Activated CD4-positive, CD25-positive, alpha-beta regulatory T cell (primary cell): ENCODE measurements at regions not wholly inside any gene's neighbourhood (a gene's known extent, or its start where the extent isn't known, plus 50 kb on each side); places are given as distances from the start of the nearest gene placed in this dataset.
A peak's percentile ranks its signal among the peaks of the same experiment; 100 is the strongest.
"Not testable (repeated sequence)": the region's sequence is repeated elsewhere in the genome, so short reads cannot be mapped to it uniquely, and the experiment has no call there.

Source experiments
- DNase-seq, 4 experiments: peaks; one replicate each; lab custom pipeline; 2025; lab: John Stamatoyannopoulos, UW

DNA sequence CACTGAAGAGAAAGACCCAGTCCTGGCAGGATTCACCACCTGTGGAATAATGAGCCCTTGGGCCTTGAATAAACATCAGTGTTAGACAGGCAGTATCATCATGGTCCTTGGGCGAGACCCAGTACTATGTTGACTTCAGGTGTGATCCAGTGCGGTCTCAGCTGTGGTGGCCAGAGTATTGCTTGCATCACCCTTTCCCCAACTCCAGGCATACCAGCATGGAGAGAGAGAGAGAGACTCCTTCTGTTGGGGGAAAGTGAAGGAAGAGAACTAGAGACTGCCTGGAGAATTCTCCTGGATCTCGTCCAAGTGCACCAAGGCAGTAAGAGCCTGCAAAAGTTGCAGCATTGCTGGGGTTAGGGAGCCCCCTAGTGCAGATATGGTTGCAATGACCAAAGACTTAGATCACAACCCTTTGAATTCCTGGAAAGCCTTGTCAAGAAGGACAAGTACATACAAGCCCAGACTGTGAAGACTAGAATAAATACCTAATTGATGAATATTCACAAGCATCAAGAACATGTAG lies 61.1 kb upstream of the VAMP7 start:
- DNase-seq = peak in 1 of 4 experiments; percentile 7

GRCh38 chrX:155819525-155819924 lies 61.6 kb upstream of the VAMP7 start:
- DNase-seq = no peak

DNA sequence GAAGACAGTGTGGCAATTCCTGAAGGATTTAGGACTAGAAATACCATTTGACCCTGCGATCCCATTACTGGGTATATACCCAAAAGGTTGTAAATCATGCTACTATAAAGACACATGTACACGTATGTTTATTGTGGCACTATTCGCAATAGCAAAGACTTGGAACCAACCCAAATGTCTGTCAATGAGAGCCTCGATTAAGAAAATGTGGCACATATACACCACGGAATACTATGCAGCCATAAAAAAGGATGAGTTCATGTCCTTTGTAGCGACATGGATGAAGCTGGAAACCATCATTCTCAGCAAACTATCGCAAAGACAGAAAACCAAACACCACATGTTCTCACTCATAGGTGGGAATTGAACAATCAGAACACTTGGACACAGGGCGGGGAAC lies 66.8 kb upstream of the VAMP7 start:
- not testable (repeated sequence) for DNase-seq

- DNase-seq = no peak
Observed at GRCh38 chrX:155779831-155780230, 101.3 kb upstream of the VAMP7 start.

- no peak for DNase-seq
Observed at GRCh38 chrX:155778844-155779553, 102.1 kb upstream of the VAMP7 start.

GRCh38 chrX:155774387-155774786 lies 106.8 kb upstream of the VAMP7 start:
- DNase-seq = no peak

GRCh38 chrX:155767876-155768769 lies 113.0 kb upstream of the VAMP7 start:
- DNase-seq = no peak

DNA sequence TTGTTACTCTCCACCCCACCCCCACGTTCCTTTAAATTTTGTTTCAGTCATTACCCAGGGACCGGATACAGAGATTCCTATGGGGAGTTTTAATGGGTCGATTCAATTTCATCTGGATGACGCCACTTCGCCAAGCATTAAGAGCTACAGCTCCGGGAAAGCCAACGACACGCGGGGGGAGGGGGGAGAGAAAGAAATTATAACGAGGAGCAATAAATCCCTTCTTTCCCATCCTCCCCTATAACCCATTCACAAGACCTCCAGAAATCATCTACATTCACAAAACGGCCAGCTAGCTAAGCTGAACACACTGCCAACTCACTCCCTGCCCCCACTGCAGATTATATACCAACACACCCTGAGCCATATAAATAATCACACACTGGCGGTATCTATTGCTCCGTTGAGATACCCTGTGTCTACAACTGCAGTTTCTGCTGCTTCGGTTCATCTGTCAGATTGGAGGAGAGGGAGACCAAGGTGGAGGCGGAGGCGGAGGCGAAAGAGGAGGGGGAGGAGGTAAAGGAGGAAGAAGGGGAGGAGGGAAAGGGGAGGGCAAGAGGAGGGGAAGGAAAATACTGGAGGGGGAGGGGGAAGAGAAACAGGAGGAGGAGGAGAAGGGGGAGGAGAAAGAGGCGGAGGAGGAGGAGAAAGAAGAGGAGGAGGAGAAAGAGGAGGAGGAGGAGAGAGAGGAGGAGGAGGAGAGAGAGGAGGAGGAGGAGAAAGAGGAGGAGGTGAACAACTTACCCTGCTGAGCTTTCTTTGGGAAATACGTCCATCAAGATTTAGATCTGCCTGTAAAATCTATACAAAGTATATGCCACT lies 113.9 kb upstream of the VAMP7 start:
- no peak for DNase-seq

DNA sequence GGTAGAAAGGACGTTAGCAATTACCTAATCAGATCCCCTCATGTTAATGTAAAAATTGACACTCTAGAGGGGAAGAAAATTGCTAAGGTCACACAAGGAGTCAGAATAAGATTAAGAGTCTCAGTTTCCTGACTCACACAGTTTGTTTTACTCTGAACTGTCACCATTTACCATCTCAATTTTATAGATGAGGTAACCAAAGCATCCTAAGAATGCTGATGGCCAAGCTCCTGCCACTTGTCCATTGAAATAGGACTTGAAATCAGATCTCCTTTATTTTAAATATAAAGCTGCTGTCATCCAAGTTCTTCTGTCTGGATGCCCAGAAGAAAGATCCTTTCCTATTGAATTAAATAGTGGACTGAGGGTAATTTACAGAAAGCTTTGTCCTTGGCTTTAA lies 114.8 kb upstream of the VAMP7 start:
- no peak for DNase-seq

GRCh38 chrX:155761185-155761584 lies 120.0 kb upstream of the VAMP7 start:
- DNase-seq = no peak

- no peak for DNase-seq
Observed at GRCh38 chrX:155757046-155757759, 123.9 kb upstream of the VAMP7 start.

DNA sequence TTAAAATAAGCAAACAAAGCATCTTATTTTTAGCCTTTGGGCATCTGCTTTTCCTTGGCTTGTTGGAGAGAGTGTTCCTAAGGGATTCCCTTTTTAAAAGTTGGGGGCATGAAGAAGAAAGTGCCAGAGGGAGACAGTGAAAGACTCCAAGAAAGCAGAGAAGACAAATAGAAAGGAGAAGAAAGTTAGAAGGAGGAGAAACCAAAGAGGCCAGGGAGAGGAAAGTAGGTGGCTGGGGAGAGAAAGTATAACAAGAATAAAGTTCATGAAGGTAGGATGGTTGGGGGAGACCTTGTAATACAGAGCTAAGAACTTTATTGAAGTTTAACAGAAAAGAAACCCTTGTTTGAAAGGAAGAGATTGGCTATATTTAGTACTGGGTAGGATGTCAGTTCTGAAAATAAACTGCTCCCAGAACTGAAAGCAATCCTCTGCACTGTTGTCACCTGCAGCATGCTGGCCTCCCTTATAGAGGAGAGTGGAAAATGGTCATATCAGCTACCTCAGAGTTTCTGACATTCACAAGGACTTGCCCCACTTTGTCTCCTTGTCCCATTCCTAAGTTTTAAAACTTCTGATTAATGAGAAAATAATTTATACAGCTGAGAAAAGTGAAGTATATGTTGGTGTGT lies 125.3 kb upstream of the VAMP7 start:
- DNase-seq = no peak

DNA sequence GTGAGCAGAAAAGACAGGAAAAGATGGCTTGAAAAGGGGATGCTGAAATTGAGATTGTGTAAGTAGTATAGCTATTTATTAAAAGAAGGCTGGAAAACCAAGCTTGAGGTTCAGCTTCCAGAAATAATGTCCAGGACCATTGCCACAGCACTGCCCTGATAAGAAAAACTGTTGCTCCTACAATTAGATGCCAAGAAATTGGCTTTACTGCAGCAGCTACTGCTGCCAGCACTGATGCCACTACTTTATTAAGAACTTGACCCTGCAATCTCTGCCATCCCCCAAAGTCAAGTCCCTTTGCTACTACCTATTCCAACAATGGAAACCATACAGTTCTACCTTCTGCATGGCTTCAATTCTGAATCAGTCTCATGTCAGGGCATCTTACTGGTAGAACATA lies 130.0 kb upstream of the VAMP7 start:
- DNase-seq = no peak

DNA sequence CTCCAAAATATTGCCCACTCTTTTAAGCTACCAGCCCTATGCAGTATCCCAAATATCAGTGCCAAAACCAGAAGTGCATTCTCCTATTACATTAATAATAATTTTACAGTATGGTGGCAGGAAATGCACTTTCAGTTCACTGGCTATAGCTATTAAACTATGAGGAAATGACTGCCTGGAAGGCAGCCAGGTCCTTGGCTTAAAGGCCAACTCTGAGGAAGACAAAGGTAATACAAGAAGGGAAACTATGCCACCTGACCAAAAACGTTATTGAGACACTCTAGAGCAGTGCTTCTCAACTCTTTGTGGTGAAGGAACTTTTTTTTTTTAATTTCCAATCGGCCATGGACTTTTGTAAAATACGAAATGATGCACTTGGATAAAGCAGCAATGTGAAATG lies 133.6 kb upstream of the VAMP7 start:
- DNase-seq = no peak

DNA sequence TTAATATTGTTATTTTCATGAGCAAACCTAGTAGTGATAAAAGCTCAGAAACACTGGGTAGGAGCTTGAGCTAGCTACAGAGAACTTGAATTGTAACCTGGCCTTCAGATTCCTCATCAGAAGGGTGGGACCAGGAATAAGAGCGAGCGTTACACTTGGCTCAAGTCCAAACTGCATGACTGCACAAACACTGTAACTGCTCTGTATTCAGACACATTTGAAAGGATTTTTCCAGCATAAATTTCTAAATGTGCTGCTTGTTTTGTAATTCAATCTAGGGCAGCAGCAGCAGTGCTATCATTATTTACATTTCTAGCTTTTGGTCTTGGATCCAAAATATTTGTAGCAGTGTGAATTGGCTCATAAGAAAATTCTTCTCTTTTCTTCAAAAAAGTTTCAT lies 133.0 kb upstream of the TMLHE start:
- DNase-seq = no peak

- DNase-seq = no peak
Observed at GRCh38 chrX:155744534-155744933, 131.8 kb upstream of the TMLHE start.

DNA sequence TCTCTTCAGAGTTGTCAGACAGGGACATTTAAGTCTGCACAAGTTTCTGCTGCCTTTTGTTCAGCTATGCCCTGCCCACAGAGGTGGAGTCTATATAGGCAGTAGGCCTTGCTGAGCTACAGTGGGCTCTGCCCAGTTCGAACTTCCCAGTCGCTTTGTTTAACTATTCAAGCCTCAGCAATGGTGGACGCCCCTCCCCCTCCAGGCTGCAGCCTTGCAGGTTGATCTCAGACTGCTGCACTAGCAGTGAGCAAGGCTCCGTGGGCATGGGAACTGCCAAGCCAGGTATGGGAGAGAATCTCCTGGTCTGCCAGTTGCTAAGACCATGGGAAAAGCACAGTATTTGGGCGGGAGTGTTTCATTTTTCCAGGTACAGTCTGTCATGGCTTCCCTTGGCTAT lies 115.6 kb upstream of the TMLHE start:
- DNase-seq = not testable (repeated sequence)

DNA sequence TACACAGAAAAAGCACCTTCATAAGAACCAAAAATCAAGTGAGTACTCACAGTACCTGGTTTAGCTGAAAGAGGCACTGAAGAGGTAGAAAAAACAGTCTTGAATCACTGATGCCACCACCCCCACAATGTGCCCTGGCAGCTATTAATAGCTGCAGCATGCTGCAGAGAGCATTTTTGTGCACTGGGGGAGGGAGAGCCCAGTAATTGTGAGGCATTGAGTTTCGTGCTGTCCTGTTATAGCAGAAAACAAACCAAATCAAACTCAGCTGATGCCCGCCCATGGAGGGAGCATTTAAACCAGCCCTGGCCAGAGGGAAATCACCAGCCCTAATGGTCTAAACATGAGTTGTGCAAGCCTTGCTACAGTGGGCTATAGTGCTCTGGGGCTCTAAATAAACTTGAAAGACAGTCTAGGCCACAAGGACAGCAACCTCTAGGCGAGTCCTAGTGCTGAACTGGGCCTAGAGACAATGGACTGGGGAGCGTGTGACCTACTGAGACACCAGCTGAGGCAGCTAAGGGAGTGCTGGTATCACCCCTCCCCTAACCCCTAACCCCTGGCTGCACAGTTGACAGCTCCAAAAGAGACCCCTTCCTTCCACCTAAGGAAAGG lies 106.3 kb upstream of the TMLHE start:
- no peak for DNase-seq

GRCh38 chrX:155715141-155715540 lies 102.4 kb upstream of the TMLHE start:
- no peak for DNase-seq

DNA sequence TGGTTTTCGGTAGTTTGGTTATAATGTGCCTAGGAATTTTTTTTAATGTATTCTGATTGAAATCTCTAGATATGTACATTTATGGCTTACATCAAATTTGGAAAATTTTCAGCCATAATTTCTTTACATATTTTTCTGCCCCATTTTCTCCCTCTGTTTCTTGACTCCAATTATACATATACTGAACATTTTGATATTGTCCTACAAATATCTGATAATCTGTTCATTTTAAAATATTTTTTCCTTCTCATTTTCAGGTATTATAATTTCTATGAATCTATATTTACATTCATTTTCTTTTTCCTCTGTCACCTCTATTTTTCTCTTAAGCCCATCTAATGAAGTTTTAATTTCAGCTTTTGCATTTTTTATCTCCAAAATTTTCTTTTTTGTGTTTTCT lies 82.7 kb upstream of the TMLHE start:
- DNase-seq = no peak

DNA sequence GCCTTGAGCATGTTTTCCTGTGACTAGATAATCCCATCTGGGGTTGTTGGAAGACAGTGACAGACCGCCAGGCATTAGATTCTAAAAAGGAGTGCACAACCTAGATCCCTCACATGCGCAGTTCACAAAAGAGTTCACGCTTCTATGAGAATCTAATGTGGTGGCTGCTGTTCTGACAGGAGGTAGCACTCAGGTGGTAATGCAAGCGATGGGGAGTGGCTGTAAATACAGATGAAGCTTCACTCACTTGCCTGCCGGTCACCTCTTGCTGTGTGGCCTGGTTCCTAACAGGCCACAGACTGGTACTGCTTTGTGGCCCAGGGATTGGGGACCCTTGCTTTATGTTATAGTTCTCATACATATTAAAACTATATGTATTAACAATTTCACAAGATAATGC lies 81.9 kb upstream of the TMLHE start:
- DNase-seq = no peak
